ENCODE measurements at regions not wholly inside any gene's neighbourhood (a gene's known extent, or its start where the extent isn't known, plus 50 kb on each side); places are given as distances from the start of the nearest gene placed in this dataset.

- no peak overlapping the region for H3K9ac ChIP-seq (ENCODE audit: extremely low read depth, low read length, poor library complexity, severe bottlenecking)
- Mint-ChIP-seq H3K27ac (no peak overlapping the region), H3K4me1 (peaks cover 8% of the 10 kb centered on the region), H3K9me3 (peaks cover 13% of the 10 kb centered on the region), H3K27me3 (ENCODE audit: insufficient read depth) (no peaks in the 10 kb centered on the region), H3K36me3 (ENCODE audit: low read depth) (no peaks in the 10 kb centered on the region), H3K4me3 (no peak overlapping the region)
- no peak overlapping the region for H3K27ac ChIP-seq (ENCODE audit: low read depth, low read length)
- no peaks in the 10 kb centered on the region for H3K27me3 ChIP-seq (ENCODE audit: control insufficient read depth, insufficient read depth, low read length, poor library complexity, severe bottlenecking)
- H3K4me3 ChIP-seq (ENCODE audit: low read length): no peak overlapping the region
- peaks cover 4% of the 10 kb centered on the region for H3K4me1 ChIP-seq (ENCODE audit: control insufficient read depth, insufficient read depth, low read length)
- no peaks in the 10 kb centered on the region for H3K36me3 ChIP-seq (ENCODE audit: control insufficient read depth, insufficient read depth, low read length)
- no peak for TF ChIP-seq CTCF (conservative IDR thresholded peaks at IDR 0.05)
- DNase-seq: no peak
- WGBS, 2 experiments (ENCODE audit: insufficient coverage in 1 of 2, insufficient read length in 1 of 2): 87 to 90% methylated on average over 6 of the region's 6 CpGs
- H3K9me3 ChIP-seq (ENCODE audit: control insufficient read depth, low read length): no peaks in the 10 kb centered on the region
Observed at GRCh38 chr9:32709871-32710270, 73.5 kb upstream of the TMEM215 start.

GRCh38 chr9:32716425-32716824 lies 66.9 kb upstream of the TMEM215 start:
- DNase-seq: no peak
- no peak overlapping the region for H3K4me3 ChIP-seq (ENCODE audit: low read length)
- Mint-ChIP-seq H3K4me1 (no peaks in the 10 kb centered on the region), H3K27ac (no peak overlapping the region), H3K4me3 (no peak overlapping the region), H3K27me3 (ENCODE audit: insufficient read depth) (peaks cover 6% of the 10 kb centered on the region), H3K36me3 (ENCODE audit: low read depth) (no peaks in the 10 kb centered on the region), H3K9me3 (peaks cover 2% of the 10 kb centered on the region)
- WGBS, 2 experiments (ENCODE audit: insufficient coverage in 1 of 2, insufficient read length in 1 of 2): 78 to 100% methylated on average over 1 of the region's 1 CpG
- no peaks in the 10 kb centered on the region for H3K27me3 ChIP-seq (ENCODE audit: control insufficient read depth, insufficient read depth, low read length, poor library complexity, severe bottlenecking)
- H3K4me1 ChIP-seq (ENCODE audit: control insufficient read depth, insufficient read depth, low read length): no peaks in the 10 kb centered on the region
- H3K36me3 ChIP-seq (ENCODE audit: control insufficient read depth, insufficient read depth, low read length): no peaks in the 10 kb centered on the region
- no peak overlapping the region for H3K27ac ChIP-seq (ENCODE audit: low read depth, low read length)
- TF ChIP-seq CTCF (conservative IDR thresholded peaks at IDR 0.05): no peak
- no peak overlapping the region for H3K9ac ChIP-seq (ENCODE audit: extremely low read depth, low read length, poor library complexity, severe bottlenecking)
- no peaks in the 10 kb centered on the region for H3K9me3 ChIP-seq (ENCODE audit: control insufficient read depth, low read length)

GRCh38 chr9:32716955-32717543 lies 66.3 kb upstream of the TMEM215 start:
- 82 to 86% methylated on average over 3 to 4 of the region's 4 CpGs for WGBS, 2 experiments (ENCODE audit: insufficient coverage in 1 of 2, insufficient read length in 1 of 2)
- H3K36me3 Mint-ChIP-seq (ENCODE audit: low read depth): no peaks in the 10 kb centered on the region
- H3K4me3 Mint-ChIP-seq: no peak overlapping the region
- H3K27ac ChIP-seq (ENCODE audit: low read depth, low read length): no peak overlapping the region
- H3K9me3 ChIP-seq (ENCODE audit: control insufficient read depth, low read length): no peaks in the 10 kb centered on the region
- peaks cover 6% of the 10 kb centered on the region for H3K27me3 Mint-ChIP-seq (ENCODE audit: insufficient read depth)
- no peaks in the 10 kb centered on the region for H3K36me3 ChIP-seq (ENCODE audit: control insufficient read depth, insufficient read depth, low read length)
- H3K4me1 Mint-ChIP-seq: no peaks in the 10 kb centered on the region
- H3K27me3 ChIP-seq (ENCODE audit: control insufficient read depth, insufficient read depth, low read length, poor library complexity, severe bottlenecking): no peaks in the 10 kb centered on the region
- no peak overlapping the region for H3K4me3 ChIP-seq (ENCODE audit: low read length)
- peaks cover 2% of the 10 kb centered on the region for H3K9me3 Mint-ChIP-seq
- no peak overlapping the region for H3K27ac Mint-ChIP-seq
- DNase-seq: no peak
- no peak overlapping the region for H3K9ac ChIP-seq (ENCODE audit: extremely low read depth, low read length, poor library complexity, severe bottlenecking)
- H3K4me1 ChIP-seq (ENCODE audit: control insufficient read depth, insufficient read depth, low read length): no peaks in the 10 kb centered on the region
- TF ChIP-seq CTCF (conservative IDR thresholded peaks at IDR 0.05): no peak

Measured in endodermal cell (in vitro differentiated cells).